GM10266 (cell line): ENCODE measurements at regions not wholly inside any gene's neighbourhood (a gene's known extent, or its start where the extent isn't known, plus 50 kb on each side); places are given as distances from the start of the nearest gene placed in this dataset.

Experiments used
- DNase-seq: peaks from one replicate; pipeline ENCODE4 v3.0.0; 2012; ENCODE audit errors: extremely low spot score
- TF ChIP-seq, protein P1 (sequence below): IDR thresholded peaks from 2 replicates; pipeline ENCODE4 v1.5.1; 2012; ENCODE audit warnings: mild to moderate bottlenecking, low read depth; ENCODE audit not compliant: control insufficient read depth, insufficient read depth; ENCODE audit errors: missing control alignments

DNA sequence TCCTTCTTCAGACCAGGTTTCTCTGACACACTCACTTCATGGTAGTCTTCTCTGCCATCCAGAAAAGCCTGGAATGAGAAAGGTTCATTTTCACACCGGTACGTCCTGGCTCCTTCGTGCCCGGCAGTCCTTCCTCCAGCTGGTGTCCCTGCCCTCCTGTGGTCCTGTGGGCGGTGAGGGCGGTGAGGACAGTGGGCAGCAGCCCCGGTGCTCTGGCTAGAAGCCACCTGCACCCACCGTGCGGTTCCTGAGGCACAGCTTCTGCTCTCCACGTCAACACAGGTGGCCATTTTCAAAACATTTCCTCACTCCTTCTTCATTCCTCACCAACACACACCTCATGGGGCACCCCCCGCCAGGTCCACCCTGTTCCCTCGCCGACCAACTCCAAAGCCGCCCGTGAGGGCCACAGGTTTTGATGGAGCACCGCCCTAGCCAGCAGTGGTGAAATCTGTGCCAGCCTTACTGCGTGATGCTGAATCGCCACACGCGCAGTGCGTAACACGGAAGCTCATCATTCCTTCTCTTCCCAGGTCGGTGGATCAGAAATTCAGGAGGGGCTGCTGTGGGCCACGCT, 251.4 kb upstream of the RNF32 start:
- TF ChIP-seq, protein P1, sequence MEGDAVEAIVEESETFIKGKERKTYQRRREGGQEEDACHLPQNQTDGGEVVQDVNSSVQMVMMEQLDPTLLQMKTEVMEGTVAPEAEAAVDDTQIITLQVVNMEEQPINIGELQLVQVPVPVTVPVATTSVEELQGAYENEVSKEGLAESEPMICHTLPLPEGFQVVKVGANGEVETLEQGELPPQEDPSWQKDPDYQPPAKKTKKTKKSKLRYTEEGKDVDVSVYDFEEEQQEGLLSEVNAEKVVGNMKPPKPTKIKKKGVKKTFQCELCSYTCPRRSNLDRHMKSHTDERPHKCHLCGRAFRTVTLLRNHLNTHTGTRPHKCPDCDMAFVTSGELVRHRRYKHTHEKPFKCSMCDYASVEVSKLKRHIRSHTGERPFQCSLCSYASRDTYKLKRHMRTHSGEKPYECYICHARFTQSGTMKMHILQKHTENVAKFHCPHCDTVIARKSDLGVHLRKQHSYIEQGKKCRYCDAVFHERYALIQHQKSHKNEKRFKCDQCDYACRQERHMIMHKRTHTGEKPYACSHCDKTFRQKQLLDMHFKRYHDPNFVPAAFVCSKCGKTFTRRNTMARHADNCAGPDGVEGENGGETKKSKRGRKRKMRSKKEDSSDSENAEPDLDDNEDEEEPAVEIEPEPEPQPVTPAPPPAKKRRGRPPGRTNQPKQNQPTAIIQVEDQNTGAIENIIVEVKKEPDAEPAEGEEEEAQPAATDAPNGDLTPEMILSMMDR, result no peak
- DNase-seq, result no peak

GRCh38 chr7:156386097-156386496, 254.5 kb upstream of the RNF32 start:
- TF ChIP-seq, protein P1, result no peak
- DNase-seq, result no peak

GRCh38 chr7:156384706-156385105, 255.9 kb upstream of the RNF32 start:
- TF ChIP-seq, protein P1, result no peak
- no peak for DNase-seq

DNA sequence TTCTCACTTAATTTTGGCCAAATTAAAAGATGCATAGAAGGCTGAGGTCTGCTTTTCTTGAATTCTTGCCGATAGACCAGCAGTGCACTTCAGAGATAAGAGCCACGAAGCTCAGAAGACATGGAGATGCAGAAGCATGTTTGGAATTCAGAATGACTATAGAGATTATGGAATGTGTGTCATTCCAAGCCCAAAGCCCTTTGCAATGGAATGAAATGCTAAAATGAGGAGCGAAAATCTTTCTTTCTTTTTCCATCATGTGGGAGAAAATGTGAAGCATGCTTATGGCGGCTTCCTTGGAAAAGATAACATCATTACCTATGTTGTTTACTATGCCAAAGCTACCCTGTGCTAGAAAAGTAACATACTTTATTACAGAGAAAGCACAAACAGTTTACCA, 257.0 kb upstream of the RNF32 start:
- TF ChIP-seq, protein P1, result no peak

DNA sequence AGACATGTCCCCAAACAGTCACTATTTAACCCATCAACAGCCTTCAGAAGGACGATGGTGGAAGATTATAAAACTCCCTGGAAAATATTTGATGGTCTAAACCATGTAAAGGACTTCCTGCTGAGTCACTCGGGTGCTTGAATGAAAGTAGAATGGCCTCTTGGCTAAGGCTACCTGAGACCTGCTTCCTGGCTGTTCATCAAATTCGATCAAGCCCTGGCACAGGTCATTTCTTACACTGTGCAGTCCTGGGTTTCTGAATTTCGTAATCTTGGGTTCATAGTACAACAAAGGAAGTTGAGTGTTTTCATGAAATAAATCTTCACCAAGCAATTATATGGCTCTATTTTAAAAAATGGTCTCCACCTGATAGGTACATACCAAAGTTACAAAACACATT, 260.3 kb upstream of the RNF32 start:
- TF ChIP-seq, protein P1, result no peak
- DNase-seq, result no peak

More for the DNA sequence above, 257.0 kb upstream of the RNF32 start:
- no peak for DNase-seq

DNA sequence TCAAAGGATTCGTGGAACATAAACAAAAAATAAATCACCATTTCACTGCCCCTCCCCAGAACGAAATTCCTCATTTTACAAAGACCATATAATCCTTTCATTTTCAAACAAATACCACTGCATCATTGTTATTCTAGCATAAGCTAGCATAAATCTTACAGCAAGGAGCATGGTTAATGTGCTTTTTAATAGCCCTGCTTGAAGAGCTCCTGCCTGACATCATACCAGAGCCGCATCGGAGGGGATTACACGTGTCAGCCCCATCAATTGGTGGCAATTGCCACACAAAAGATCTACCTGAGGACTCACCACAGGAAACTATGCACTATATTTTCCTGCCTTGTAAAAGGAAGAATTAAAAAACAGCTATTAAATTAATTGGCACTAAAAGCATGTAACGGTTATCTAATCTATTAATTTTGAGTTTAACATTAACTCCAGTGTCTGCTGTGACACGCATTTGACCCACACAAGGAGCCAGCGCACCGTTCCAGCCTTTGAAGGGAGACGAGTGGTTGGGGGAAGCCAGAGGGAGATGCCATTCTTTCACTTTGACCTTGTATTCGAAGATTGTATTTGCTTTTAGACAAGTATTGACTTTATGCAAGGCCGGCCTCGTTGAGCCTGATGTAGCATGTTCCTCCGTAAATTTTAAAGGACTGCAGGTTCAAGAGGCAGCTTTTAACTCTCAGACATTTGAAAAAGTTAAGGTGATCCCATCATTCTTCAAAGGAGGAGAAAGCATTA, 261.1 kb upstream of the RNF32 start:
- DNase-seq, result no peak
- TF ChIP-seq, protein P1, result no peak

- TF ChIP-seq, protein P1, result no peak
- no peak for DNase-seq
These were observed 261.8 kb upstream of the RNF32 start for GRCh38 chr7:156378806-156379205.
